GM21576 (cell line): ENCODE measurements at regions not wholly inside any gene's neighbourhood (a gene's known extent, or its start where the extent isn't known, plus 50 kb on each side); places are given as distances from the start of the nearest gene placed in this dataset.
"Not testable (repeated sequence)": the region's sequence is repeated elsewhere in the genome, so short reads cannot be mapped to it uniquely, and the experiment has no call there.

ENCODE experiments used
- ATAC-seq: cut with Tn5 transposase; IDR thresholded peaks from one replicate; pipeline ENCODE4 v1.9.1; 2021; ENCODE audit warnings: mild to moderate bottlenecking, moderate library complexity; ENCODE audit not compliant: unreplicated experiment

- no peak for ATAC-seq
Measured at GRCh38 chr1:14424325-14425002, 174.0 kb upstream of the KAZN start.

- no peak for ATAC-seq
Measured at GRCh38 chr1:14426854-14427253, 171.6 kb upstream of the KAZN start.

GRCh38 chr1:14429577-14429976 lies 168.9 kb upstream of the KAZN start:
- ATAC-seq = no peak

DNA sequence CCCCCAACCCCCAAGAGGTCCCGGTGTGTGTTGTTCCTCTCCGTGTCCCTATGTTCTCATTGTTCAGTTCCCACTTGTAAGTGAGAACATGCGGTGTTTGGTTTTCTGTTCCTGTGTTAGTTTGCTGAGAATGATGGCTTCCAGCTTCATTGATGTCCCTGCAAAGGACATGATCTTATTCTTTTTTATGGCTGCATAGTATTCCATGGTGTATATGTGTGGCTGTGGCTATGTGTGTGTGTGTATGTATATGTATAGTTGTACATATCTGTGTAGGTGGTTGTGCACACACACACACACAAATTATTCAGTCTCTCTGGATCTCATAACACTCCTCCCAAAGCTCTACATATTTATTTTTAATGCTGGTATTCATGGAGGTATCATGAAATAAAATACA lies 165.8 kb upstream of the KAZN start:
- not testable (repeated sequence) for ATAC-seq

- ATAC-seq = no peak
Measured at GRCh38 chr1:14435368-14436023, 163.0 kb upstream of the KAZN start.

- ATAC-seq = no peak
Measured at GRCh38 chr1:14437417-14437918, 161.0 kb upstream of the KAZN start.

DNA sequence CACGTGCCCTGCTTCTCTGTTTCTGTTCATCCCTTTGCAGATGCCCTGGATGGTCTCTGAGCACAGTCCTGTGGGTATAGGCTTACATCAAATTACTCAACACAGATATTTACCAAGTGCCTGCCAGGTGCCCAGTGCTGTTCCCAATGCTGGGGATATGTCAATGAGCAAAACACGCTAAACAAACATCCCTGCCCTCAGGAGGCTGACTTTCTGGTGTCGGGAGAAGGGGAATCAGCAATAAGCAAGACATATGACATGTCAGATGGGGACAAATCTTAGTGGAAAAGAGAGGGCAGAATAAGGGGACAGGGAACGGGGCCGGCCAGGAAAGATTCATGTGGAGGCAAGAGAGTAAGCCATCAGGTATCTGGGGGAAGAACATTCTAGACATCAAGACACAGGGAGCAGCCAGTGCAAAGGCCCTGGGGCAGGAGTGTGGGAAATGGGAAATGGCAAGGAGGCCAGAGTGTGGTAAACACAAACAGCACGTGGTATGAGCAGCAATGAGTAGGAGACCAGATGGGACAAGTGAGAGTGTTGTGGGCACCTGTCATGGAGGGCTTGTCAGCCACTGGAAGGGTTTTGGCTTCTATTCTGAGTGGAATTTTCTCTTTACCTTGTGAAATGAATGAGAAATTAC lies 160.2 kb upstream of the KAZN start:
- ATAC-seq = no peak

GRCh38 chr1:14439015-14439414 lies 159.5 kb upstream of the KAZN start:
- no peak for ATAC-seq

DNA sequence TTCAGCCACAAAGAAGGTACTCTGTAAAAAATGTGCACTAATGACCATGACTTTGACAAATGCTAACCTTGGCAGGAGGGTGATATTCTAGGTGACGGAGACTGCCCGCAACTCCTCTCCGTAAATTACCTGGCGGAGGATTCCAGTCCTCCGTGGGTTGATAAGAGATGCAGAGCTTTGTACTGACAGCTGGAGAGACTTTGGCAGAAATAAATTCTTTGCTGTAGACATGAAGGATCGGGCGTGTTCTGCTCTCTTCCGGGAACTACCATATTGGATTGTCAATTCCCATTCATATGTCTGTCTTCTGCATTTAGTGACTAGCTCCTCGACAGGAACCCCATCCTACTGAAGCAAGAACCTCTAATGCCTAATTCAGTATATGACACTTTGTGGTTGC lies 158.3 kb upstream of the KAZN start:
- ATAC-seq = no peak

- ATAC-seq = no peak
Measured at GRCh38 chr1:14440731-14441130, 157.8 kb upstream of the KAZN start.

GRCh38 chr1:14441302-14441741 lies 157.2 kb upstream of the KAZN start:
- ATAC-seq = no peak

DNA sequence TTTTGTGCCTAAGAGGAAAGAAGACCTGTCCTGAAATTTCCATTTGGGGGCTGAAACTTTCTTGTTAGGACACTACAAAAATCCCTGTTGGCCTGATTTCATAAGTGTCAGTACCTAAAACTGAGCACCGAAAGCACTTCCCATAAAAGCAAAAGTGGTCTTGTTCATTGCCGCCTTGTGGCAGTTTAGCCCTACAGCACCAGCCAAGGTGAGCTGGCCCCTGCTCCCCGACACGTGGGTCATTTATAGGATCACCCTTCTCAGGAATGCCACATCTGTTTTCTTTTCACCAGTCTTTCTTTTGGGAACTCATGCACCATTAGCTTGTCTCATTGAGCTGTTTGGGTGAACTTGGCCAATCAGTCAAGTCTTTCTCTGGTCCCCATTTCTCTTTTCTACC lies 155.8 kb upstream of the KAZN start:
- no peak for ATAC-seq

DNA sequence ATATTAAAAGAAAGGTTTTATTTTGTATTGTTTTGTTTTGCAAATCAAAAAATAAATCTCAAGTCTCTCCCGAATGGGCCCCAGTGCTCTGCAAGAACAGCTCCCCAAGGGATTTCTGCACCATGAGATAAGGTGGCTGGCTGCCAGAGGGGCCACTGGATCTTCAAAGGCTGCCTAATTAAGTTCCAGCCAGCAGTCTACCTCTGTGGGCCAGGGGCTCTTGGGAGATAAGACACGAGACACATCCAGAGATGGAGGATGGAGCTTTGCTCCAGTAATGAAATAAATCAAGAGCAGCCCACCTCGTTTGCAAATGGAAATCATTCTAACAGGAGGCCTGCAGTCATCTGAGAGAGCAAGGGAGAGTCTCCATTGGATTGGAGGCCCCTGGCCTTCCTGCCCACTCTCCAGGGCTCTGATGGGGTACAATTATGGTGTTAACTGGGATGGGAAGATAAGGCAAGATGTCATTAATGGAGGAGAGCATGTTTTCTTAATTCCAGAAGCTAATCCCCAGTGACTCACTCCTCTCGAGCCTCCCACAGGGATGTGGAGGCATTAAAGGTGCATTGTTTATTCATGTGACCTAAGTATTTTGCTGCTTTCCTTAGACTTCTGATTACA lies 155.2 kb upstream of the KAZN start:
- no peak for ATAC-seq

DNA sequence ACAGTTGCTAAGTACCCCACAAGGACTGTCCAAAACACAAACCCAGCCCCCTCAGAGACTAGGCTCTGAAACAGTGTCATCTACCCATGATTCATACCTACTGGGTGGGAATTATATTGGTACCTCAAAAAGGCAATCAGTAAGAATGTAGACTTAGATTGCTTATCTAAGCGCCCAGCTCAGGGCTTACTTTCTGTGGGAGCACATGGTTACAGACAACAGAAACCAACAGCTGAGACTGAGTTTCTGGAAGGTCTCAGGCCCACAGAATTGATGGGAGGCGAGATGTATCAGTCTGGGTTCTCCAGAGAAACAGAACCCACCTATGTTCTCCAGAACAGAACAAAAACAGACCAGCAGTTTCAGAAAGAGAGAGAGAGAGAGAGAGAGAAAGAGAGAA lies 147.3 kb upstream of the KAZN start:
- ATAC-seq = no peak

GRCh38 chr1:14452551-14452950 lies 145.9 kb upstream of the KAZN start:
- no peak for ATAC-seq

GRCh38 chr1:14460173-14460572 lies 138.3 kb upstream of the KAZN start:
- no peak for ATAC-seq

GRCh38 chr1:14462851-14463250 lies 135.6 kb upstream of the KAZN start:
- ATAC-seq = no peak

DNA sequence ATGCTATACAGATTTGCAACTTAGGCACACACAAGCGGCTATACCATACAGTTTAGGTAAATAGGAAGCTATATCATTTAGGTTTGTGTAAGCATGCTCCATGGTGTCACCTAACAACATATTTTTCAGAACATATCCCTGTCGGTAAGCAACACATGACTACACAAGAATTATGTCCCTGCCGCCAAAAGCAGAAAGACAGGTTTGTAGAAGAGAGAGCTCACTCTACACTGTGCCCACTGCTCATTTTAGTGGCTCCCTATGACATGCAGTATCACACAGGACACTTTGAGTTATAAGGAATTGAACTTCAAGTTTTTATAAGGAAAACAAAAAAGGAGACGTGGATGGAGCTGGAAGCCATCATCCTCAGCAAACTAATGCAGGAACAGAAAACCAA lies 132.5 kb upstream of the KAZN start:
- no peak for ATAC-seq

- ATAC-seq = no peak
Measured at GRCh38 chr1:14467112-14467511, 131.4 kb upstream of the KAZN start.

DNA sequence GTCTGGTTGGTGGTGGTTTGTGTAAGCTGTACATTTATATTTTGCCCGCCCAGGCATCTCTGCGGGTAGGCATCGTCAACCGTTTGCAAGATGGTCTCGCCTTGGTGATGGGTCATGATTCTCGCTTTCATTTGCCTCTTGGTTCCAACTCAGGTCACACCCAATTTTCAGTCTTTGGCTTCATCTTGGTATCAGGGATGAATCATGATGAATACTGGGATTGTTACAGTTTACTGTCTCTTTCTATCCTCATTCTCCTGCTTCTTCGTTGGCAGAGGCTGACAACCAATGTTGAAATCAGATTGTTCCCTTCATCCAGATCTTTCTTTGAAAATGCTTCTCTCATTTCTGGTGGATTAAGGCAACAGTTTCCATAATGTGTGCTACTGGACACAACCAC lies 129.7 kb upstream of the KAZN start:
- ATAC-seq = no peak

DNA sequence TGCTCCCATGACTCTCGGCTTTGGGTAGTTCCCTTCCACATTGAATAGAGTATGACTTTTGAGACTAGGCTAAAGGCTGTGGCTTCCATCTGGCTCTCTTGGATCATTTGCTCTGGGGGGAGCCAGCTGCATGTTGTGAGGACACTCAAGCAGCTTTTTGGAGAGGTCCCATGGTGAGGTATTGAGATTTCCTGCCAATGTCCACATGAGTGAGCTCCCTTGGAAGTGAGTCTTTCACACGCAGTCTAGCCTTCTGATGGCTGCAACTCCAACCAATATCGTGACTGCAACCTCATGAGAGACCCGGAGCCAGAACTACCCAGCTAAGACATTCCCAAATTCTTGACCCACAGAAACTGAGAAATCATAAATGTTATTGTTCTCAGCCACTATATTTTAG lies 127.7 kb upstream of the KAZN start:
- ATAC-seq = no peak

GRCh38 chr1:14474856-14475255 lies 123.6 kb upstream of the KAZN start:
- no peak for ATAC-seq
